Hepatocyte (in vitro differentiated cells): ENCODE measurements at regions not wholly inside any gene's neighbourhood (a gene's known extent, or its start where the extent isn't known, plus 50 kb on each side); places are given as distances from the start of the nearest gene placed in this dataset.
"Not testable (repeated sequence)": the region's sequence is repeated elsewhere in the genome, so short reads cannot be mapped to it uniquely, and the experiment has no call there.

ENCODE experiments used
- DNase-seq: peaks from one replicate; pipeline ENCODE4 v3.0.0-alpha.2; 2016; ENCODE audit warnings: low spot score
- H2AFZ ChIP-seq: fragments of 200-600 bp; sonication (generic); 2 replicates; pipeline ENCODE4 v1.6.0; 2016; ENCODE audit warnings: antibody characterized with exemption, mild to moderate bottlenecking
- H3K27ac ChIP-seq: fragments of 200-600 bp; sonication (generic); 2 replicates; pipeline ENCODE4 v1.5.1; 2016; ENCODE audit warnings: mild to moderate bottlenecking
- H3K27me3 ChIP-seq: fragments of 200-600 bp; sonication (generic); 2 replicates; pipeline ENCODE4 v1.6.1; 2016
- H3K36me3 ChIP-seq: fragments of 200-600 bp; sonication (generic); replicated peaks from 2 replicates; pipeline ENCODE4 v1.5.1; 2016; ENCODE audit warnings: low read depth; ENCODE audit not compliant: insufficient read depth
- H3K4me1 ChIP-seq: fragments of 200-600 bp; sonication (generic); 2 replicates; pipeline ENCODE4 v1.5.1; 2016; ENCODE audit warnings: mild to moderate bottlenecking, moderate library complexity; ENCODE audit not compliant: insufficient read depth
- H3K4me2 ChIP-seq: fragments of 200-600 bp; sonication (generic); 2 replicates; pipeline ENCODE4 v1.6.0; 2016
- H3K4me3 ChIP-seq: fragments of 200-600 bp; sonication (generic); 2 replicates; pipeline ENCODE4 v1.5.1; 2016; ENCODE audit warnings: mild to moderate bottlenecking
- H3K79me2 ChIP-seq: fragments of 200-600 bp; sonication (generic); 2 replicates; pipeline ENCODE4 v1.6.0; 2017; ENCODE audit warnings: mild to moderate bottlenecking
- H3K9me2 ChIP-seq: fragments of 200-600 bp; sonication (generic); replicated peaks from 2 replicates; pipeline ENCODE4 v1.6.0; 2017; ENCODE audit warnings: mild to moderate bottlenecking; ENCODE audit not compliant: insufficient read depth
- H3K9me3 ChIP-seq: fragments of 200-600 bp; sonication (generic); 2 replicates; pipeline ENCODE4 v1.5.1; 2016; ENCODE audit warnings: low read depth, mild to moderate bottlenecking
- H4K20me1 ChIP-seq: fragments of 200-600 bp; sonication (generic); 2 replicates; pipeline ENCODE4 v1.6.0; 2016; ENCODE audit warnings: mild to moderate bottlenecking; ENCODE audit not compliant: insufficient read depth, poor library complexity, severe bottlenecking
- CTCF ChIP-seq: fragments of 200-600 bp; sonication (generic); IDR thresholded peaks from 2 replicates; pipeline ENCODE4 v1.5.1; 2016; ENCODE audit warnings: antibody characterized with exemption, mild to moderate bottlenecking; ENCODE audit not compliant: poor library complexity
- EZH2 ChIP-seq: fragments of 200-600 bp; sonication (generic); IDR thresholded peaks from 2 replicates; pipeline ENCODE4 v1.6.1; 2016; ENCODE audit warnings: antibody characterized with exemption, mild to moderate bottlenecking, borderline replicate concordance
- EZH2phosphoT487 ChIP-seq: fragments of 200-600 bp; sonication (generic); IDR thresholded peaks from one replicate; pipeline ENCODE4 v1.6.1; 2018; ENCODE audit warnings: antibody characterized with exemption, mild to moderate bottlenecking, low read depth, moderate library complexity; ENCODE audit not compliant: unreplicated experiment, severe bottlenecking
- WGBS: methylation state at CpG from one replicate; pipeline ENCODE4 v1.1.6; 2016; ENCODE audit warnings: low lambda C conversion rate; ENCODE audit errors: missing lambda C conversion rate; 5-methylcytosine and 5-hydroxymethylcytosine counted together

- no peak for TF ChIP-seq EZH2
- no peak for TF ChIP-seq EZH2phosphoT487
- TF ChIP-seq CTCF = no peak
- Histone ChIP-seq H3K9me3 (no peaks in the 10 kb centered on the region), H3K4me2 (no peak overlapping the region), H3K4me1 (peaks cover 7% of the 10 kb centered on the region), H3K27ac (peak overlapping the region; percentile 90), H3K4me3 (no peak overlapping the region), H2AFZ (no peak overlapping the region), H3K79me2 (no peaks in the 10 kb centered on the region), H3K9me2 (no peaks in the 10 kb centered on the region), H4K20me1 (no peaks in the 10 kb centered on the region), H3K36me3 (no peaks in the 10 kb centered on the region), H3K27me3 (no peaks in the 10 kb centered on the region)
- DNase-seq = peak; percentile 58
- WGBS = 48% methylated on average over 4 of the region's 4 CpGs
Observed at GRCh38 chr22:22176929-22177616, 67.5 kb upstream of the VPREB1 start.

- not testable (repeated sequence) for H3K9me2 ChIP-seq, H3K4me2 ChIP-seq, H3K27ac ChIP-seq, H2AFZ ChIP-seq, H3K4me3 ChIP-seq, H3K79me2 ChIP-seq, H3K36me3 ChIP-seq, H4K20me1 ChIP-seq, DNase-seq, H3K9me3 ChIP-seq, H3K4me1 ChIP-seq
- peaks cover 20% of the 10 kb centered on the region for H3K27me3 ChIP-seq
- WGBS = 78% methylated on average over 6 of the region's 6 CpGs
Observed at GRCh38 chr22:22172896-22173628, 71.5 kb upstream of the VPREB1 start.

GRCh38 chr22:22171357-22172218, 73.0 kb upstream of the VPREB1 start:
- H3K4me2 ChIP-seq = no peak overlapping the region
- H3K9me2 ChIP-seq = no peaks in the 10 kb centered on the region
- no peak overlapping the region for H2AFZ ChIP-seq
- 23% methylated on average over 6 of the region's 6 CpGs for WGBS
- H3K27ac ChIP-seq = no peak overlapping the region
- H3K4me1 ChIP-seq = peaks cover 3% of the 10 kb centered on the region
- no peaks in the 10 kb centered on the region for H3K36me3 ChIP-seq
- H3K79me2 ChIP-seq = no peaks in the 10 kb centered on the region
- no peak for TF ChIP-seq CTCF
- no peak for TF ChIP-seq EZH2
- no peak for TF ChIP-seq EZH2phosphoT487
- peak; percentile 30 for DNase-seq
- peaks cover 35% of the 10 kb centered on the region for H3K27me3 ChIP-seq
- H3K4me3 ChIP-seq = no peak overlapping the region
- H4K20me1 ChIP-seq = no peaks in the 10 kb centered on the region
- H3K9me3 ChIP-seq = no peaks in the 10 kb centered on the region

- DNase-seq = no peak
- no peak overlapping the region for H3K27ac ChIP-seq
- H3K4me2 ChIP-seq = no peak overlapping the region
- H3K79me2 ChIP-seq = no peaks in the 10 kb centered on the region
- H3K9me3 ChIP-seq = no peaks in the 10 kb centered on the region
- no peak overlapping the region for H3K4me3 ChIP-seq
- H3K9me2 ChIP-seq = no peaks in the 10 kb centered on the region
- no peak for TF ChIP-seq EZH2phosphoT487
- no peak for TF ChIP-seq CTCF
- TF ChIP-seq EZH2 = no peak
- no peak overlapping the region for H2AFZ ChIP-seq
- H3K27me3 ChIP-seq = peaks cover 49% of the 10 kb centered on the region
- no peaks in the 10 kb centered on the region for H4K20me1 ChIP-seq
- H3K36me3 ChIP-seq = no peaks in the 10 kb centered on the region
- 86% methylated on average over 1 of the region's 1 CpG for whole genome bisulfite sequencing
- H3K4me1 ChIP-seq = no peaks in the 10 kb centered on the region
Observed at GRCh38 chr22:22169923-22170322, 74.7 kb upstream of the VPREB1 start.
